GM23338 (cell line): ENCODE measurements at regions not wholly inside any gene's neighbourhood (a gene's known extent, or its start where the extent isn't known, plus 50 kb on each side); places are given as distances from the start of the nearest gene placed in this dataset.

ENCODE experiments used
- CTCF ChIP-seq, 2 experiments: fragments of 200-600 bp in 1 of 2; sonication (generic) in 1 of 2; conservative IDR thresholded peaks; 2 replicates each; pipeline versions ENCODE4 v1.5.1 to v1.6.1; 2016 to 2017; ENCODE audit warnings: antibody characterized with exemption in 2 of 2, low read depth in 2 of 2, mild to moderate bottlenecking in 2 of 2, moderate library complexity in 1 of 2
- EZH2 ChIP-seq: fragments of 200-600 bp; sonication (generic); IDR thresholded peaks from one replicate; pipeline ENCODE4 v1.8.0; 2017; ENCODE audit warnings: antibody characterized with exemption, mild to moderate bottlenecking, low read depth; ENCODE audit not compliant: unreplicated experiment

- no peak for TF ChIP-seq CTCF (conservative IDR thresholded peaks at IDR 0.05; ENCODE audit: low read depth in 2 of 2)
- TF ChIP-seq EZH2 = no peak
Observed at GRCh38 chr5:166535641-166536040, 1755.8 kb upstream of the WWC1 start.
